Activated CD4-positive, alpha-beta T cell treated with anti-CD3 and anti-CD28 coated beads, Interleukin-10, Interleukin-2, amounts not matched to agents 100 ng/mL and 50 ng/mL, durations not matched to agents 16 hours and 8 hours (primary cell): ENCODE measurements at regions not wholly inside any gene's neighbourhood (a gene's known extent, or its start where the extent isn't known, plus 50 kb on each side); places are given as distances from the start of the nearest gene placed in this dataset.

Source experiments
- DNase-seq: peaks from one replicate; pipeline ENCODE4 v3.0.0-alpha.2; 2020

GRCh38 chr9:79955300-79955699 lies 383.5 kb downstream of the TLE4 start:
- peak; percentile 30 for DNase-seq

- DNase-seq = no peak
These were observed 382.1 kb downstream of the TLE4 start for GRCh38 chr9:79953908-79954307.

DNA sequence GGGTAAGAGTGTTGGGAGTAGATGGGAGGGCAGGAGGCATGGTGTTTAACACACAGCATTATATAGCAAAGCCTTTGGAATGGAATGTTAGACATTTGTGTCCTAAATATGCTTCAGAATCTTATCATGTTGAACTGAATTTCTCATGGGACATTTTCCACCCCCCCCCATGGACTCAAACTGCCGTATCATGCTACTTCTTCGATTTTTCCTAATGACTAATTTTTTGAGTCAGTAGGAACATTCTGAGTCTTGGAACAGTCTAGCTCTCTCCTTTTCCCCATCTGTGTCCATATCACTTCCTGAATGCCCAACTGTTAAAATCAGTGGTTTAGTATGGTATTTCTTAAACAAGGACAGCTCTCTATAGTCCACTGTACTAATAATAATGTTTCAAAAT lies 380.6 kb downstream of the TLE4 start:
- DNase-seq = no peak

DNA sequence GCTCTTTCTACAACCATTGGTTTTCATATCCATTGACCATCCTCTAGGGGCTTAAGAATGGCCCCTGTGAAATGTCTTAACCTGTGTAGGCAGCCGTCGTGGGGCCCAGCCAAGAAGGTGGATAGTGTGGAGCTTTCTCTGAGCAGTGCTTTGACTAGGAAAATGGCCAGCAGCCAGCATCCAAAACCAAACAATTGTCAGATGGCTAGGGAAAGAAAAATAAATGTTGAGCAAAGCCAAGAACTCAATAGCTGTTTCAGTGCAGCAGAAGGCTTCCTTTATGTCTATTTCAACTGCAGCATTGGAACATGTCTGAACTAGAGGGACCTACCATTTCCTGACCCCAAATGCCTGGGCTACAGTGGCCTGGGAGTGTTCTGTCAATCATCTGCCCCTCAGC lies 374.9 kb downstream of the TLE4 start:
- no peak for DNase-seq

DNA sequence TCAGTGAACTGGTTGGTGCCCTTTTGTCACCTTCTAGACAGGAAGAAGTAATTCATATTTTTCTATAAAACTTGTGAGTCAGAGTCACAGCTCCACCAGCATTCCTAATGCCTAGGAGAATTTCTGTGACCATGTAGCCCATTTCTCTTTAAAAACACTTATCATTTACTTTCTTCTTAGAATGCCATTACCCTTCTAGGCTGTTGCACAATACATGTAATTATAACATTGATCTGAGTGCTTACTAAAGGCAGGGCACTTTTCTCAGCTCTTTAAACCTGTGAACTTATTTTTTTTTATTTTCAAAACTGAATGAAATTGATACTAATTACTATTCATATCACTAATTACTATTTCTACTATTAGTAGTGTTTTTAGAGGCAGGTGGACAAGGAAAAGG lies 373.7 kb downstream of the TLE4 start:
- no peak for DNase-seq

DNA sequence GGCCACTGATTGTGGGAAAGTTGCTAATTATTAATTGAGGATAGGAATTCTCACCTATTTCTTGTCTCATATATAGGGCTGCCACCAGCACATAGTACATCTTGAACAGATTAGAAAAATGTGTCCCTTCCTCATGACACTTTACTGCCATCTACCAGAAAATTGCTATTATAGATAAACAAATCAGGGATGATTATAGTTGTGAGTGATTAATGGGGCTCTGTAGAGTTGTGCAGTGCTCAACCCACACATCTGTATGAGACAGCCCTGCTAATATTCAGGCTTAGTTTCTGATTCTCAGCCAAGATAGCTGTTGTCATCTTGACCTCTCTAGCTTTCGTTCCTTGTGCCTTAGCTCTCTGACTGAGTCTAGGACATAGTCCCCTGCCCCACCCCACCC lies 373.3 kb downstream of the TLE4 start:
- no peak for DNase-seq

DNA sequence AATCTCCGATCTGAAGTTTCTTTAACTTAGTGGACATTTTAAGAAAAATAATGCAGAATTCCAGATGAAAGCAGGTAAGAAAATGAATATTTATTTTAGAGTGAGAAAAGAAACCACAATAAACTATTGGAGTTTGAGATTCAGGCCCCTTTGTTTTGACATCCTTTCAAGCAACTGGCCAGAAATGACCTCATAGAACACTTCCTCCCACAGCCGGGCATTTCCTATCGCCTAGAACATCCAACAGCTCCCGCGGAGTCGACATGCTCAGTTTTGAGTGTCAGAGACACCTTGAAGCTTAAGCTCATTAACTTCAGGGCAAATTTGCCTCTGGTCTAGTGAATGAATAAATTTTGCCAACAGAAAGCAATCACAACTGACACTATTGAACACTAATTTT lies 369.2 kb downstream of the TLE4 start:
- no peak for DNase-seq

DNA sequence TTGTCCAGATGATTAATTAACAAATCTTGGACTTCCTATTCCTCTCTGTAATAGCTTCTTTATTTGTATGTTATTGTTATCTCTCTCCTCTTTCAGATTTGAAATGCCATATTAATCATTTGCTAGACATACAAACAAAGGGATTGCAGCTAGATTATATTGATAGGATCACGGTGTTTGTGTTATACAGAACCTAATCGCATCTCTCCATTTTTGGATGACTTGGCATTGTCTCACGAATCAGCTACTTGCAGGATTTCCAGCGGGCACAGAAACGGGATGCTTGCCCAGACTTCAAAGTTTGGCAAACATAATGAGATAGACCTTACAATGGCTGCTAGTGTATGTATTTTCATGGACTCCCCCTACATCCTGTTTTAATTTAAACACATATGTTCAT lies 368.1 kb downstream of the TLE4 start:
- DNase-seq = no peak

GRCh38 chr9:79936336-79936735 lies 364.6 kb downstream of the TLE4 start:
- no peak for DNase-seq

- DNase-seq = no peak
These were observed 357.5 kb downstream of the TLE4 start for GRCh38 chr9:79929285-79929684.

- DNase-seq = no peak
These were observed 357.0 kb downstream of the TLE4 start for GRCh38 chr9:79928661-79929223.

DNA sequence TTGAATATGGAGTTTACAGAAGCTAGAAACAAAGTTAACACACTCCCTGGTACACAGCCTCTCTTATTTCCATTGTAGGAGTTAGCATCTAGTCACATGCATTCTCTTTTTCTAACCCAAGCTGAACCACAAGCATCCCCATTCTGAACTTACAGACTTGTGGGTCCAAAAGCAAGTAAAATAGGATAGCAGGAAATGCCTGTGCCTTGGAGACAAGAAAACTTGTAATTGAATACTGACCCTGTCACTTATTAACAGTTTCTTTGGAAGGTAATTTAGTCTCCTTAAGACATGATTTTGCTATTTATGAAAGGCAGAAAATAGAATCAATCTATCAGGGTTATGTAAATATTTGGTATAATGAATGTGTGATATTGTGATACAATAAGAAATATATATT lies 353.6 kb downstream of the TLE4 start:
- DNase-seq = no peak

GRCh38 chr9:79924836-79925235 lies 353.1 kb downstream of the TLE4 start:
- DNase-seq = no peak

DNA sequence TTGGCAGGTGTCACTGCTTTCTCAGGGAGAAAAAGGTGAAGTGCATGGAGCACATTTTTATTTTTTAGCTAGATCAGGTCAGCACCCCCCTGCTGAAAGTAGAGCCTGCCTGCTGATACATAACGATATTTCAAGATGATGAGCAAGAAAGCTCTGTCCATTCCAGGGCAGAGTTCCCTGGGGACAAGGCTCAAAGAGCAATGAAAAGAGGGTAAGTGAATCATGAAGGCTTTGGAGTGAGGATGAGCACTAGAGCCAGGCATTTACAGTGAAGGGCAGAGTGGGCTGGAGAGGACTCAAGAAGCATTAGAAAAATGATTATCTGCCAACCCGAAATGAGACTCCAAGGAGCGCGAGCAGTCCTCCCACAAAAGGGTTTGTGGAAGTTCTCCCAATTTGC lies 345.7 kb downstream of the TLE4 start:
- DNase-seq = no peak

GRCh38 chr9:79913867-79914266 lies 342.1 kb downstream of the TLE4 start:
- no peak for DNase-seq

DNA sequence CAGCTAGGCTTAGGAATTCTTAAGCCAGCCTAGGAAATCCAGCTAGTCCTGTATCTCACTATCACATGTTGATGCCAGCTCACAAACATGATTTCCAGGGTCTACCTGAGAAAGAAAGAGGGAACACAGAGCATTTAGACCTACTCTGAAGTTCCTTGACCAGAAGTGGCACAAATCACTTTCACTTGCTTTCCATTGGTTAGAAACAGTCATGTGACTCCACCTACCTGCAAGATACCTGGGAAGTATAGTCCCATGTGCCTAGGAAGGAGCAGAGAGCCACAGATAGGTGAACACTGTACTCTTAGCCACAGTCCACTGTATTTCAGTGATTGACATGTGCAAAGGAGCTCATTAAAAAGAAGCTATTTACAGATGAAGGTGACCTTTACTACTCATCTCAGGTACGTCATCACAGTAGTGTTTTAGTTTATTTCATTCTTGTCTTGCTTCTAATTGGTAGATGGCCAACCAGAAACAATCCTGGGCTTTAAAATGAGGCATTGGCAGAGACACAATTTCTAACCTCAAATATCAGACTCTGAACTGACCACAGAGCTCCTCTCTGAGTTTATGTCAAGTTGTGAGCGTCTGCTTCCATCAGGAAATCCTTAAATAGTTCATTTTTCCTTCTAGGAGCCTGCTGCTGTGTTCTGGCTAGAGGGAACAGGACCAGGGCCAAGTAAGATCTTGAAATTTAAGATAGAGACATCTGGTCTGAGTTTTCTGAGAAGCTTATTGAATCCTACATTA lies 340.7 kb downstream of the TLE4 start:
- DNase-seq = no peak

- DNase-seq = no peak
These were observed 340.0 kb downstream of the TLE4 start for GRCh38 chr9:79911724-79912123.

GRCh38 chr9:79902825-79903600 lies 331.2 kb downstream of the TLE4 start:
- no peak for DNase-seq

DNA sequence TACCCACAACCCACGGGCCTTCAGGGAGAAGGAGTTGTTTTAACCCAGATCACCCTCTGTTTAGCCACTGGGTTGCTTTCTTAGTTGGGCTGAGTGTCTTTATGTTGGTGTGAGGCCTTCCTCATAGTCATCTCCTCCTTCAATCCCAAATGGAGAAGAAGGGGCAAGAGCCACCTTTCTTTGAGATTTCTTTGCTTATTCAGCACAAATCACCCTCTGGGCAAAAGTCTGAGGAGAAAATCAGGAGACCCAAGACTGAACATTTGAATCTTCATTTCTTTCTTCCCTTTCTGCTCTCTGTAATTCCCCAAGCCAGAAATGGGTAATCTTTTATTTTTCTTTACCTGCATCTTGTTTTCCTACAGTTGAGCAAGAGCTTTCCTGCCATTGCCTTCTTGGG lies 329.0 kb downstream of the TLE4 start:
- DNase-seq = no peak

DNA sequence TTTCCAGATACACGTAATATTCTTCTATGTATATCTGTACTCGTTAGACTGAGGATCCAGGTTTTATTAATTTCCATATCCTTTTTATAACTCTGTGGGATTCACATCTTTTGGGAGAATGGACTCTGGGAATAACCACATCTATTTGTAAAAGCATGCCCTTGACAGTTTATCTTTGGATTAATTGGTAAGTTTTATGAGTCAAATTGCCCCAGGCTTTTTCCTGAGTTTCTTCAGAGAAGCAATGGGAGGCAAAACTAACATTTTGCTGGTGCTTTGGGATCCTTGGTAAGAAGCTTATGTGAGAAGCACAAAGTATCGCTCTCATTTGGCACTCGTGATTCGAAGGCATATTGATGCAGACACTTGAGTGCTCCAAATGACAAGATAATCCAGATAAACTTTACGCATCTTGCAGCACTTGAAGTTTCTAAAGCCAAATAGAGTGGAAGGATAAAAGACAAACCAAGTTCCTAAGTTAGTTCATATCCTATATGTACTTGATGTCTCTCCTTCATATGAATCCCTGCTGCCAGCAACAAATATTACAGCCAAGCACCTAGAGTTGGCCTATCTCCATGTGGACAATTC lies 324.7 kb downstream of the TLE4 start:
- DNase-seq = no peak

DNA sequence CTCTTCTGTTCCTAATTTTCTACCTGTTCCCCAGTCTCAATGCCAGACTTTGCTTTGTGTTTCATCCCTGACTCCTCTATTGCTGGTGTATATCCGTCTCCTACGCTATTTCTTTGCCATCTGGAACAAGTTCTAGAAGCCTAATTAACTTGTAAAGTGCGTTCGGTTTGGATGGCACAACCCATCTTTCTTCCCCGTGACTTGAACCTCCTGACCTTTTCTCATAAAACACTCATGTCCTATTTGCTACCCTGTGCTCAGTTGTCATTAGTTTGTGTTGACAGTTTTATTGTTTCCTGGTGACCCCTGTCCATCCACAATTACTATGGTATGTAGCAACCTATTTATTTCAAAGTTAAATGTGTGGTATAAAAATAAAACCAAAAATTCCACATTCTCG lies 323.5 kb downstream of the TLE4 start:
- no peak for DNase-seq

GRCh38 chr9:79889369-79889768 lies 317.6 kb downstream of the TLE4 start:
- DNase-seq = no peak

DNA sequence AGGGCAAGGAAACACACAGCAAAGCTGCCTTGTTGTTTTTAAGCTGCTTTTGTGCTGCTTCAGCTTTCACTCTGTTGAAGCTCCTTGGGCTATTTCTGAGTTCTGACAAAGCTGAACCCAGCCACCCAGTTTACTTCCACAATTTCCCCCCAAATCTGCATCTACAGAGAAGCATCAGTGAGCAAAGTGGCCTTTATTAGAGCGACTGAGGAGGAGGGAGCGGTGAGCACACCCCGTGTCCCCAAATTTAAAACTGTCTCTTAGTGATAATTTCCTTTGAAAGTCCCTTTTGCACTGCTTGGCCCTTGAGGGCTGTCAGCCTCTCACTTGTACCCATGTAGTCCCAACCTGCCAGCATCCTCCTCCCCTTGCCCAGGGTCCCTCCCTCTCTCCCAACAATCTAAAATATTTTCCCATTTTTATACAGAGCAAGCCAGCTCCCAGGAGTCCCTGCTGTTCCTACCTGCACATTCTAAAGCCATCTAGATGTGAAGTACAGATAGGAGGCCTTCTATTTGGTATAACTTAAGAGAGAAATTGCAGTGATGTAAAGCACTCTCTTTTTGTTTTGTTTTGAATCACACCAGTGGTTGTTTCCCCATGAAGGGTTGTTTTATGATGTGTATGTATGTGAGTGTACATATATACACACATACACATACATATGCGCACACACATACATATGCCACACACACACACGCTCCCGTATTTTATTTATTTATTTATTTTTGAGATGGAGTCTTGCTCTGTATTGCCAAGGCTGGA lies 313.5 kb downstream of the TLE4 start:
- DNase-seq = no peak
